IPS-20b (cell line): ENCODE measurements at regions not wholly inside any gene's neighbourhood (a gene's known extent, or its start where the extent isn't known, plus 50 kb on each side); places are given as distances from the start of the nearest gene placed in this dataset.
"Not testable (repeated sequence)": the region's sequence is repeated elsewhere in the genome, so short reads cannot be mapped to it uniquely, and the experiment has no call there.

ENCODE experiments used
- H3K27ac ChIP-seq: one replicate; pipeline ENCODE4 v1.5.1; 2013; ENCODE audit warnings: low read length
- H3K27me3 ChIP-seq: 2 replicates; pipeline ENCODE4 v1.6.1; 2013; ENCODE audit warnings: mild to moderate bottlenecking, low read length, inconsistent platforms; ENCODE audit not compliant: insufficient read depth
- H3K36me3 ChIP-seq: 2 replicates; pipeline ENCODE4 v1.6.1; 2013; ENCODE audit warnings: low read depth, mild to moderate bottlenecking, inconsistent platforms, low read length, moderate library complexity; ENCODE audit not compliant: insufficient read depth
- H3K4me1 ChIP-seq: 2 replicates; pipeline ENCODE4 v1.6.1; 2013; ENCODE audit warnings: mild to moderate bottlenecking, control low read depth, inconsistent platforms, low read length, moderate library complexity; ENCODE audit not compliant: insufficient read depth
- H3K4me3 ChIP-seq: 2 replicates; pipeline ENCODE4 v1.5.1; 2013; ENCODE audit warnings: mild to moderate bottlenecking, low read length, inconsistent platforms
- H3K9ac ChIP-seq: 2 replicates; pipeline ENCODE4 v1.6.1; 2013; ENCODE audit warnings: low read depth, mild to moderate bottlenecking, inconsistent platforms, low read length, moderate library complexity
- H3K9me3 ChIP-seq: 2 replicates; pipeline ENCODE4 v1.6.1; 2013; ENCODE audit warnings: mild to moderate bottlenecking, low read depth, low read length, inconsistent platforms; ENCODE audit not compliant: insufficient read depth

DNA sequence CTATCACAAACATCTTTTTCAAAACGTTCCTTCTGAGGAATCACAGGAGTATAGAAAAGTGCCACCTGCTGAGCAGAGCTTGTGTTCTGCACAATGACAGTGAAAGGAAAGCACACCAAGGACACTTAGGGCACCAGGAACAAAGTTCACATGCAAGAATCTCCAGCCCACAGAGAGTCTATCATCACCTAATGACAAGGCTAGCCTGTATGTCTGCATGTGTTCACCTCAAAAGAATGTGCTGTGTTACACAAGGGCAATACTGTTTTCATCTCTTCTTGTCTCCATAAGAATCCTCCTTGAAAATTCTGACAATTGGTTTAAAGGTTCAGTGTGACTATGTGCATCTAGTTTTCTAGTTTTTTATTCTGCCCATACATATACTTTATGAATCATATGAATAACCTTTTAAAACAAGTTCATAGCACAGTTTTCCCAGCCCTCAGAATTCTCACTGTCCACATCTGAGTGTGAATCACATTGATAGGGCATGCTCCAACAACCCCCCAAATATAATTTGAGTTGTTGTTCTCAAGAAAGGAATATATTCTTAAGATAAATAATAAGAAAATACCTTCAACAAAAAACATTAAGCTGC is 118.0 kb downstream of the PWWP3B start:
- Histone ChIP-seq H3K4me3 (no peak overlapping the region), H3K27ac (no peak overlapping the region), H3K36me3 (no peaks in the 10 kb centered on the region), H3K9ac (no peak overlapping the region), H3K27me3 (no peaks in the 10 kb centered on the region), H3K4me1 (no peaks in the 10 kb centered on the region), H3K9me3 (no peaks in the 10 kb centered on the region)

- not testable (repeated sequence) for H3K27ac ChIP-seq, H3K9ac ChIP-seq
Observed at GRCh38 chrX:106290778-106291177, 122.7 kb downstream of the PWWP3B start.

DNA sequence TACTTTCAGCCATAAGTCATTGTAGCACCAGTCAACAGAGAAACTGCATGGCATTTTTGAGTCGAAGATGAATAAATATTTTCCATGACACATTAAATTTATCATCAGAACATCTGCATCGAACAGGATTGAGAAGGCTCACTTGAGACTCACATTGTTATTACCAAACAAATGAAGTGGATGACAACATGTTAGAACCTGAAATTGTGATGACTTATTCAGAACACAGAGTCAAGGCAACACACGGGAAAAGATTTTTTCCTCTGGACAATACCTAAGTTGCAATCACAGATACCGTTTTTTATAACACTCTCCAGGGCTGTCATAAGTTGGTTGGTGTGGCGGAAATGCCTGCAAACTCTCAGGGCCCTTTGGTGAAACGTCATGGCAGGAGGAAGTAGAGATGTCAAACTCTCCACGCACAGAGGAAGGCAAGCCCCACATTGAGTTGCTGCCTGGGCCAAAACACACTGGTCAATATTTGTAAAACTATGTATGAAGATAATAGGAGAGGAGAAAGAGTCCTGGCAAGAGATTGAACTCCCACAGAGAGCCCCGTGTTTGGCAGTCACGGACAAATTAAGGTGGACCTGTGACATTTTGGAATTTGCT is 123.8 kb downstream of the PWWP3B start:
- not testable (repeated sequence) for H3K36me3 ChIP-seq, H3K27ac ChIP-seq

More at GRCh38 chrX:106290778-106291177, 122.7 kb downstream of the PWWP3B start:
- H3K4me1 ChIP-seq, H3K9me3 ChIP-seq, H3K27me3 ChIP-seq, H3K36me3 ChIP-seq, H3K4me3 ChIP-seq: not testable (repeated sequence)

DNA sequence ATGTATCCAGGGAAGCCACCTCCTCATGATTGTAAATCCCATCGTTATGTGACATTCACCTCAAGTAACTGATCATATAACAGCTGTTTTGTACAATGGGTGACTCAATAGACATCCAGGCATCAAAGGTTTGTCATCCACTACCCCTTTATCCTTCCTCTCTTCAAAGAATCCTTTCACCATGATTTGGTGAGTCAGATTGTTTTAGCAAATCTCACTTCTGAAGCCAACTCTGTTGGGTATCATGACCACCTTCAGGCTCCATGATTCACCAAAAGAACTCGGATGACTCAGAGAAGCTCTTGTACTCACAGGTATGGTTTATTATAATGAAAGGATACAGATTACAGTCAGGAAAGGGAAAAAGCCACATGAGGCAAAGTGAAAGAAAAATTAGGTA is 132.1 kb downstream of the PWWP3B start:
- H3K27ac ChIP-seq: no peak overlapping the region
- H3K36me3 ChIP-seq: no peaks in the 10 kb centered on the region
- H3K4me1 ChIP-seq: no peaks in the 10 kb centered on the region
- no peak overlapping the region for H3K9ac ChIP-seq
- no peak overlapping the region for H3K4me3 ChIP-seq
- H3K27me3 ChIP-seq: no peaks in the 10 kb centered on the region
- no peaks in the 10 kb centered on the region for H3K9me3 ChIP-seq

More for the DNA sequence above, 123.8 kb downstream of the PWWP3B start:
- H3K4me1 ChIP-seq, H3K4me3 ChIP-seq, H3K27me3 ChIP-seq, H3K9ac ChIP-seq, H3K9me3 ChIP-seq: not testable (repeated sequence)

DNA sequence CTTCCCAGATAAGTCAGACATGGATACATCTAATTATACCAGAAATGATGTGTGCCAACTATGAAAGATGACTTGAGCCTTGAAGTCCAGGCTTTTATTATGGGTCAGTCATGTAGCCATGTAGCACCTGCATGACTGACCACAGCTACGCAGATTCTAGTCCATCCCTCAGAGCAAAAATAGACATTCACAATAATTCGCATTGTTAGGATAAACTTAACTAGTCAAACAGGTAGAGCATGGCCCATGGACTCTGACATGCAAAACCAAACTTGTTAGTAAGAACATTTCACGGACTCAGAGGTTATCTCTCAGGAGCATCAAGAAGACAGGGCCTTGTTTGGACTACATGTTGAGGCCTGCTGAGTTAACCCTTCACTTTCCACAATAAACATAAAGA is 132.6 kb downstream of the PWWP3B start:
- Histone ChIP-seq H3K9ac (no peak overlapping the region), H3K27me3 (no peaks in the 10 kb centered on the region), H3K4me3 (no peak overlapping the region), H3K36me3 (no peaks in the 10 kb centered on the region), H3K9me3 (no peaks in the 10 kb centered on the region), H3K27ac (no peak overlapping the region), H3K4me1 (no peaks in the 10 kb centered on the region)

- H3K9me3 ChIP-seq: no peaks in the 10 kb centered on the region
- H3K9ac ChIP-seq: no peak overlapping the region
- no peaks in the 10 kb centered on the region for H3K36me3 ChIP-seq
- H3K4me3 ChIP-seq: no peak overlapping the region
- no peak overlapping the region for H3K27ac ChIP-seq
- no peaks in the 10 kb centered on the region for H3K4me1 ChIP-seq
- H3K27me3 ChIP-seq: no peaks in the 10 kb centered on the region
Observed at GRCh38 chrX:106302304-106302703, 134.2 kb downstream of the PWWP3B start.

- Histone ChIP-seq H3K27ac (no peak overlapping the region), H3K9me3 (no peaks in the 10 kb centered on the region)
Observed at GRCh38 chrX:106306391-106306947, 138.4 kb downstream of the PWWP3B start.

DNA sequence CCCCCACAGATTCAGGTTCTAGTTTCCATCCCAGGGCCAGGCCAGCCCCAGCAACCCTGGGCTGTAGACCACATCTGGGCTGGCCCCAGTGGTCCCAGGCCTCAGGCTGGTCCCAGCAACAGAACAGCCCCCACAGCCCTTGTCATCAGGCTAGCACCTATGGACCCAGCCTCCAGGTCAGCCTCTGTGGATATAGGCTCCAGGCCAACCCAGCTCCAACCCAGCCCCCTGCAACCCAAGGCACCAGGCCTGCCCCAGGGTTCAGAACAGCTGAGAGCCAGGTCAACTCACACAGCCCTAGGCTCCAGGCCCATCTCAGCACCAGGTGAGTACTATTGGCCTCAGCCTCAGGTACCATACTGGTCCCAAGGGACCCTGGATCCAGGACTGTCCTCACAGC is 155.3 kb downstream of the PWWP3B start:
- H3K4me3 ChIP-seq: no peak overlapping the region
- no peaks in the 10 kb centered on the region for H3K36me3 ChIP-seq
- no peak overlapping the region for H3K27ac ChIP-seq
- no peaks in the 10 kb centered on the region for H3K4me1 ChIP-seq
- H3K27me3 ChIP-seq: no peaks in the 10 kb centered on the region
- no peaks in the 10 kb centered on the region for H3K9me3 ChIP-seq
- no peak overlapping the region for H3K9ac ChIP-seq

More at GRCh38 chrX:106306391-106306947, 138.4 kb downstream of the PWWP3B start:
- H3K4me3 ChIP-seq: no peak overlapping the region
- H3K36me3 ChIP-seq: no peaks in the 10 kb centered on the region
- H3K27me3 ChIP-seq: no peaks in the 10 kb centered on the region
- H3K4me1 ChIP-seq: no peaks in the 10 kb centered on the region
- no peak overlapping the region for H3K9ac ChIP-seq

GRCh38 chrX:106331606-106332005 is 163.5 kb downstream of the PWWP3B start:
- no peak overlapping the region for H3K9ac ChIP-seq
- H3K27me3 ChIP-seq: no peaks in the 10 kb centered on the region
- no peak overlapping the region for H3K4me3 ChIP-seq
- no peaks in the 10 kb centered on the region for H3K4me1 ChIP-seq
- H3K27ac ChIP-seq: no peak overlapping the region
- no peaks in the 10 kb centered on the region for H3K9me3 ChIP-seq
- H3K36me3 ChIP-seq: no peaks in the 10 kb centered on the region

GRCh38 chrX:106341823-106342222 is 173.7 kb downstream of the PWWP3B start:
- H3K9me3 ChIP-seq: peaks cover 12% of the 10 kb centered on the region; the same call in 1 of the 2 replicates
- H3K9ac ChIP-seq: no peak overlapping the region
- H3K36me3 ChIP-seq: no peaks in the 10 kb centered on the region

DNA sequence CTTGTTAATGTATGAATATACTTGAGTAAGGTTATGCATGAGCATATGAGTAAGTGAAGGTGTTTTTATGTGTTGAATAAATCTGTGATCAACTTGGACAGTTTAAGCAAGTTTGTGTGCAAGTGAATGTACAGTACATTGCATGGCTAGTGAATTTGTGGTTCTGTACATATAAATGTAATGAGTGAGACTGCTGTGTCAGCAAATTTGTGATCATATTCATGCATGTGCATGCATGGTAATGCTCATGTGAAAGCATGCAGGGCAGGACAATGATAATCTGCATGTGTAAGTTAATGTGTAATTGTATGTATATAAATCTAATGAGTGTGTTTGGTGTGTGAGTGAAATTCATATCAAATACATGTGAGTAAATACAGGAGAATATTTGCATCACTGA is 188.5 kb downstream of the PWWP3B start:
- no peaks in the 10 kb centered on the region for H3K36me3 ChIP-seq
- H3K9me3 ChIP-seq: no peaks in the 10 kb centered on the region
- no peak overlapping the region for H3K4me3 ChIP-seq
- no peak overlapping the region for H3K9ac ChIP-seq
- no peak overlapping the region for H3K27ac ChIP-seq
- no peaks in the 10 kb centered on the region for H3K4me1 ChIP-seq
- H3K27me3 ChIP-seq: no peaks in the 10 kb centered on the region

More at GRCh38 chrX:106341823-106342222, 173.7 kb downstream of the PWWP3B start:
- no peak overlapping the region for H3K4me3 ChIP-seq
- H3K4me1 ChIP-seq: no peaks in the 10 kb centered on the region
- H3K27ac ChIP-seq: no peak overlapping the region
- no peaks in the 10 kb centered on the region for H3K27me3 ChIP-seq

DNA sequence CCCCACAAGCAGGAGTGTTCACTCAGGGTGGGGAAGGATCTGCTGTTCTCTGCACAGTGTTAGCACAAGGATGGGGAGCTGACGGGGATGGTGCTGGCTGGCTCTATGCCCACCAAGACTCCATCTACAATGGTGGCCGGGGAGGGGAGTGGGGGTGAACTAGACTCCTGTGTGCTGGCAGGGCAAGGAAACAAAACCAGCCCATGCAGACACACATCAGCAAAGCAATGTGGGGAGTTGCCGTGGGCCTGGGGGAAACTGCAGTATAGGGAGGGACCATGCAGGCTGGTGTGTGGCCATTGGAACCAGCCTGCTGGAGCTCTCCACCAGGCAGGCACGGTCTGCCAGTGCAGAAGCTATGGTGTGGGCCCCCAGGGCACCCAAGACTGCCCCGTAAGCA is 195.1 kb downstream of the PWWP3B start:
- Histone ChIP-seq H3K4me1 (no peaks in the 10 kb centered on the region), H3K27me3 (no peaks in the 10 kb centered on the region), H3K36me3 (no peaks in the 10 kb centered on the region), H3K9ac (no peak overlapping the region), H3K4me3 (no peak overlapping the region), H3K27ac (no peak overlapping the region), H3K9me3 (no peaks in the 10 kb centered on the region)
